ENCODE measurements at regions not wholly inside any gene's neighbourhood (a gene's known extent, or its start where the extent isn't known, plus 50 kb on each side); places are given as distances from the start of the nearest gene placed in this dataset.

DNA sequence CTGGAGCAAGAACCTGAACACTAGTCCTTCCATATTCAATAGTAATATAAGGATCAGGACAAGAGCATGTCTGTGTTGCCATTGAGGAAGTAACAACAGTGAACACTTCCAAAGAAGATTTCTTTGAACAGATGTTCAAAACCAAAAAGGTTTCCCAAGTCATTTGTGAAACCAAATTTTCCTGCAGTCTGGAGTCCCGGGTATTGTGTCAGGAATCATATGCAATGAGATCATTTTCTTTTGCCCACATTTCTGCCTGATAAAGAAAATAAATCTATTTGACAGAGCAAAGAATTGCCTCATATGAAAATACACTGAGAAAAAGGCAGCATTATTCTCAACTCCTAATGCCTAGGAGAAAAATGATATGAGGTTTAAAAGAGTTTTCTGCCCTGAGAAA lies 151.7 kb downstream of the SNX18 start:
- DNase-seq = no peak
- H3K9ac ChIP-seq (ENCODE audit: insufficient read depth in 1 of 2, low read length in 2 of 2) = no peak overlapping the region
- H3K4me3 ChIP-seq = no peak overlapping the region
- WGBS, 2 donors = 25 to 44% methylated on average over 1 of the region's 1 CpG
- H3K36me3 ChIP-seq (ENCODE audit: control insufficient read depth in 4 of 4, insufficient read depth in 4 of 4, low read length in 4 of 4) = no peaks in the 10 kb centered on the region
- no peak overlapping the region for H3K27ac ChIP-seq (ENCODE audit: low read depth in 1 of 2, low read length in 1 of 2)
- H3K4me1 ChIP-seq (ENCODE audit: control insufficient read depth in 5 of 5, insufficient read depth in 5 of 5, low read length in 5 of 5) = peaks cover 0 to 19% (median 10%) of the 10 kb centered on the region in 5 donors
- no peak for ATAC-seq (ENCODE audit: insufficient read depth, low FRiP score)
- no peaks in the 10 kb centered on the region for H3K27me3 ChIP-seq (ENCODE audit: control insufficient read depth in 3 of 3, insufficient read depth in 3 of 3, low read length in 2 of 3)
- H3K9me3 ChIP-seq (ENCODE audit: control insufficient read depth in 4 of 4, insufficient read depth in 3 of 4, low read length in 3 of 4) = peaks cover 0 to 3% (median 1%) of the 10 kb centered on the region in 4 donors
- TF ChIP-seq, protein P1, sequence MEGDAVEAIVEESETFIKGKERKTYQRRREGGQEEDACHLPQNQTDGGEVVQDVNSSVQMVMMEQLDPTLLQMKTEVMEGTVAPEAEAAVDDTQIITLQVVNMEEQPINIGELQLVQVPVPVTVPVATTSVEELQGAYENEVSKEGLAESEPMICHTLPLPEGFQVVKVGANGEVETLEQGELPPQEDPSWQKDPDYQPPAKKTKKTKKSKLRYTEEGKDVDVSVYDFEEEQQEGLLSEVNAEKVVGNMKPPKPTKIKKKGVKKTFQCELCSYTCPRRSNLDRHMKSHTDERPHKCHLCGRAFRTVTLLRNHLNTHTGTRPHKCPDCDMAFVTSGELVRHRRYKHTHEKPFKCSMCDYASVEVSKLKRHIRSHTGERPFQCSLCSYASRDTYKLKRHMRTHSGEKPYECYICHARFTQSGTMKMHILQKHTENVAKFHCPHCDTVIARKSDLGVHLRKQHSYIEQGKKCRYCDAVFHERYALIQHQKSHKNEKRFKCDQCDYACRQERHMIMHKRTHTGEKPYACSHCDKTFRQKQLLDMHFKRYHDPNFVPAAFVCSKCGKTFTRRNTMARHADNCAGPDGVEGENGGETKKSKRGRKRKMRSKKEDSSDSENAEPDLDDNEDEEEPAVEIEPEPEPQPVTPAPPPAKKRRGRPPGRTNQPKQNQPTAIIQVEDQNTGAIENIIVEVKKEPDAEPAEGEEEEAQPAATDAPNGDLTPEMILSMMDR (IDR thresholded peaks at IDR 0.05; ENCODE audit: control extremely low read depth, extremely low read depth) = no peak

DNA sequence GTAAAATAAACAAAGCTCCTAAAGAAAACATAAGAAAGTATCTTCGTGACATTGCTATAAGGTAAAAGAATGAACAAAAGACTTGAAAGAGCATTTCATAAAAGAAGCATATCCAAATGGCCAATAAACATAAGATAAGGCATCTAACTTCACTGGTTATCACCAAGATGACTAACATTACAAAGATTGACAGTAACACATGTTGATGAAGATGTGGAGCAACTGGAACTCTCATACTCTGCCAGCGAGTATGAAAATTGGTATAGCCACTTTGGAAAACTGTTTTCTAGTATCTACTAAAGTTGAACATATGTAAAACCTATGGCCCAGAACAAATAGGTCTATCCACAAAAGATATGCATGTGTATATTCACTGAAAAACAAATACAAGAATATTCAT lies 150.5 kb downstream of the SNX18 start:
- DNase-seq = no peak
- no peak overlapping the region for H3K4me3 ChIP-seq
- no peaks in the 10 kb centered on the region for H3K36me3 ChIP-seq (ENCODE audit: control insufficient read depth in 4 of 4, insufficient read depth in 4 of 4, low read length in 4 of 4)
- 99 to 100% methylated on average over 2 of the region's 2 CpGs for WGBS, 2 donors
- H3K9ac ChIP-seq (ENCODE audit: insufficient read depth in 1 of 2, low read length in 2 of 2) = no peak overlapping the region
- H3K9me3 ChIP-seq (ENCODE audit: control insufficient read depth in 4 of 4, insufficient read depth in 3 of 4, low read length in 3 of 4) = peaks cover 0 to 3% (median 1%) of the 10 kb centered on the region in 4 donors
- H3K27ac ChIP-seq (ENCODE audit: low read depth in 1 of 2, low read length in 1 of 2) = no peak overlapping the region
- no peak for ATAC-seq (ENCODE audit: insufficient read depth, low FRiP score)
- no peaks in the 10 kb centered on the region for H3K27me3 ChIP-seq (ENCODE audit: control insufficient read depth in 3 of 3, insufficient read depth in 3 of 3, low read length in 2 of 3)
- TF ChIP-seq, protein P1 (IDR thresholded peaks at IDR 0.05; ENCODE audit: control extremely low read depth, extremely low read depth) = no peak
- H3K4me1 ChIP-seq (ENCODE audit: control insufficient read depth in 5 of 5, insufficient read depth in 5 of 5, low read length in 5 of 5) = peaks cover 0 to 25% (median 10%) of the 10 kb centered on the region in 5 donors

DNA sequence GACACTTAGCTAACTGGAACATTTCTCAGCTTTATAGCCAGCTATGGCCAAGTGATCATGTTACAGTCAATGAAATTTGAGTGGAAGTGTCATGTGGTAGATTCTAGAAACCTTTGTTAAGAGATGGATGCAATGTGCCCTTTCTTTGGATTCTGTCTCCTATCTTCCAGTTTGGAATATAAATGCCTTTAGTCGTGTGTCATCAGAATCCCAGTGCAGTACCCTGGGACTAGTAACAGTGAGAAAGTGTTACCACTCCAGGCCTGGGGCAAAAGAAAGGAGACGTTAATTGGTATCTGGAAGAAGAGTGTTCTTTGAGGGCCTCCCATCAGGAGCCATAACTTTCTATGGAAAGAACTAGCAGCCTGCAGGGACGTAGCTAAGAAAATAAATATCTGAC lies 149.6 kb downstream of the SNX18 start:
- DNase-seq (no peak), ATAC-seq (ENCODE audit: insufficient read depth, low FRiP score) (no peak)
- Histone ChIP-seq H3K9me3 (ENCODE audit: control insufficient read depth in 4 of 4, insufficient read depth in 3 of 4, low read length in 3 of 4) (peaks cover 0 to 2% (median 0%) of the 10 kb centered on the region in 4 donors), H3K9ac (ENCODE audit: insufficient read depth in 1 of 2, low read length in 2 of 2) (no peak overlapping the region), H3K36me3 (ENCODE audit: control insufficient read depth in 4 of 4, insufficient read depth in 4 of 4, low read length in 4 of 4) (no peaks in the 10 kb centered on the region), H3K4me3 (no peak overlapping the region), H3K27me3 (ENCODE audit: control insufficient read depth in 3 of 3, insufficient read depth in 3 of 3, low read length in 2 of 3) (no peaks in the 10 kb centered on the region), H3K27ac (ENCODE audit: low read depth in 1 of 2, low read length in 1 of 2) (no peak overlapping the region), H3K4me1 (ENCODE audit: control insufficient read depth in 5 of 5, insufficient read depth in 5 of 5, low read length in 5 of 5) (peaks cover 0 to 25% (median 10%) of the 10 kb centered on the region in 5 donors)
- TF ChIP-seq, protein P1 (IDR thresholded peaks at IDR 0.05; ENCODE audit: control extremely low read depth, extremely low read depth) = no peak
- WGBS, 2 donors = 78 to 80% methylated on average over 3 of the region's 3 CpGs

DNA sequence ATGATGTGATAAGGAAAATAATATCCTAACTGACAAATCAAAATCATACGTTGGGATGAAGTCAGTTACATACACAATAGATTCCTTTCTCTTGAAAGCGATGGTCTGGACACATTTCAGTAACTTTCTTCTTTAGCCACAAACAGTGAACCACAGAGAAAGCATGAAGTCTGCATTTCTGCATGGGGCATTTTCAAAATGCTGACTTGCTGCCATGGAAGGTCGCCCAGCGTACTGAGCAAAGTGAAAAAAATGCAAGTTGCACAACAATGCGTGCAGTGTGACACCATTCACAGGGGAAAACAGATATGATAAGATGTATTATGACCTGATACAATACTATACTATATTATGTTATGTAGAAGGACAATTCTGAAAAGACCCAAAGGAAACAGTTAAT lies 146.3 kb downstream of the SNX18 start:
- Histone ChIP-seq H3K4me1 (ENCODE audit: control insufficient read depth in 5 of 5, insufficient read depth in 5 of 5, low read length in 5 of 5) (peaks cover 0 to 17% (median 4%) of the 10 kb centered on the region in 5 donors), H3K27ac (ENCODE audit: low read depth in 1 of 2, low read length in 1 of 2) (peak overlapping the region in 1 of 2 donors; percentile 53), H3K9ac (ENCODE audit: insufficient read depth in 1 of 2, low read length in 2 of 2) (no peak overlapping the region), H3K36me3 (ENCODE audit: control insufficient read depth in 4 of 4, insufficient read depth in 4 of 4, low read length in 4 of 4) (no peaks in the 10 kb centered on the region), H3K27me3 (ENCODE audit: control insufficient read depth in 3 of 3, insufficient read depth in 3 of 3, low read length in 2 of 3) (no peaks in the 10 kb centered on the region), H3K9me3 (ENCODE audit: control insufficient read depth in 4 of 4, insufficient read depth in 3 of 4, low read length in 3 of 4) (peaks cover 0 to 2% (median 0%) of the 10 kb centered on the region in 4 donors), H3K4me3 (no peak overlapping the region)
- 30 to 46% methylated on average over 5 of the region's 5 CpGs for WGBS, 2 donors
- DNase-seq (peak; percentile 57 to 82 (median 78)), ATAC-seq (ENCODE audit: insufficient read depth, low FRiP score) (peak; percentile 47)
- TF ChIP-seq, protein P1 (IDR thresholded peaks at IDR 0.05; ENCODE audit: control extremely low read depth, extremely low read depth) = no peak

Measured in lung (tissue), 11 donors.